ENCODE measurements at regions not wholly inside any gene's neighbourhood (a gene's known extent, or its start where the extent isn't known, plus 50 kb on each side); places are given as distances from the start of the nearest gene placed in this dataset.

- no peak for DNase-seq
Measured at GRCh38 chr17:77849239-77849638, 109.3 kb upstream of the TNRC6C start.

- no peak for DNase-seq
Measured at GRCh38 chr17:77851921-77852320, 106.6 kb upstream of the TNRC6C start.

- no peak for DNase-seq
Measured at GRCh38 chr17:77852731-77853130, 105.8 kb upstream of the TNRC6C start.

- no peak for DNase-seq
Measured at GRCh38 chr17:77853191-77853977, 105.1 kb upstream of the TNRC6C start.

GRCh38 chr17:77854083-77854758 is 104.3 kb upstream of the TNRC6C start:
- no peak for DNase-seq

GRCh38 chr17:77854759-77855745 is 103.5 kb upstream of the TNRC6C start:
- DNase-seq: no peak

GRCh38 chr17:77856551-77857305 is 101.8 kb upstream of the TNRC6C start:
- no peak for DNase-seq

GRCh38 chr17:77857306-77857555 is 101.3 kb upstream of the TNRC6C start:
- DNase-seq: no peak

- no peak for DNase-seq
Measured at GRCh38 chr17:77857613-77858012, 100.9 kb upstream of the TNRC6C start.

- DNase-seq: no peak
Measured at GRCh38 chr17:77858291-77859034, 100.0 kb upstream of the TNRC6C start.

- no peak for DNase-seq
Measured at GRCh38 chr17:77859035-77859810, 99.3 kb upstream of the TNRC6C start.

- no peak for DNase-seq
Measured at GRCh38 chr17:77861133-77861695, 97.3 kb upstream of the TNRC6C start.

GRCh38 chr17:77861981-77862645 is 96.4 kb upstream of the TNRC6C start:
- DNase-seq: no peak

- DNase-seq: no peak
Measured at GRCh38 chr17:77862890-77863813, 95.4 kb upstream of the TNRC6C start.

- DNase-seq: no peak
Measured at GRCh38 chr17:77863814-77864161, 94.7 kb upstream of the TNRC6C start.

- DNase-seq: no peak
Measured at GRCh38 chr17:77864234-77865111, 94.0 kb upstream of the TNRC6C start.

GRCh38 chr17:77865112-77865611 is 93.3 kb upstream of the TNRC6C start:
- DNase-seq: no peak

GRCh38 chr17:77865716-77866115 is 92.8 kb upstream of the TNRC6C start:
- DNase-seq: no peak
